GM19468 (cell line): ENCODE measurements at regions not wholly inside any gene's neighbourhood (a gene's known extent, or its start where the extent isn't known, plus 50 kb on each side); places are given as distances from the start of the nearest gene placed in this dataset.

ENCODE experiments used
- ATAC-seq: cut with Tn5 transposase; IDR thresholded peaks from one replicate; pipeline ENCODE4 v1.9.1; 2021; ENCODE audit warnings: mild to moderate bottlenecking, moderate library complexity, moderate number of reproducible peaks; ENCODE audit not compliant: unreplicated experiment; ENCODE audit errors: extremely low read depth

DNA sequence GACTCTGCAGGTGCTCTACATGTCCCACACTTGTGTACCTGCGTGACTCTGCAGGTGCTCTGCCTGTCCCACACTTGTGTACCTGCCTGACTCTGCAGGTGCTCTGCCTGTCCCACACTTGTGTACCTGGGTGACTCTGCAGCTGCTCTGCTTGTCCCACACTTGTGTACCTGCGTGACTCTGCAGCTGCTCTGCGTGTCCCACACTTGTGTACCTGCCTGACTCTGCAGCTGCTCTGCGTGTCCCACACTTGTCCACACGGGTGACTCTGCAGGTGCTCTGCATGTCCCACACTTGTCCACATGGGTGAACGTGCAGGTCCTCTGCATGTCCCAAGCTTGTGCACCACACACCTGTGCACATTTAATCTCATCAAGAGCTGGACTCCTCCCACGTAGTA lies 576.7 kb upstream of the SALL3 start:
- no peak for ATAC-seq

DNA sequence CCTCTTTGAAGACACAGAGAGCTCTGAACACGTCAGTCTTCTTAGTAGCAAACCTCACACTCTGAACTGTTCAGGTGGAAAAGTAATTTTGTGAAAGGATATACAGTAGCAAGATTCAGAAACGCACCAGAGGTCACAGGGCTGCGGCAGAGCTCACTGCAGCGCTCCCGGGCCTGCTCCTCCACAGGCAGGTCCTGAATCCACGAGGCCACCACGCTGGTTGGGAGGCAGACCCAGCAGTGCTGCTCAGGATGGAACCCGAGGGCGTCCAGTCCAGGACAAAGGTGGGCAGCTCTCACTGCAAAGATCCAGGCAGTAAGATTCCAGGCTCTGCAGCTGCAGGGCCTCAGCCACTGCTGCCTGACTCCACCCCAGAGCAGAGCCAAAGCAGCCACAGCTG lies 576.2 kb upstream of the SALL3 start:
- no peak for ATAC-seq

DNA sequence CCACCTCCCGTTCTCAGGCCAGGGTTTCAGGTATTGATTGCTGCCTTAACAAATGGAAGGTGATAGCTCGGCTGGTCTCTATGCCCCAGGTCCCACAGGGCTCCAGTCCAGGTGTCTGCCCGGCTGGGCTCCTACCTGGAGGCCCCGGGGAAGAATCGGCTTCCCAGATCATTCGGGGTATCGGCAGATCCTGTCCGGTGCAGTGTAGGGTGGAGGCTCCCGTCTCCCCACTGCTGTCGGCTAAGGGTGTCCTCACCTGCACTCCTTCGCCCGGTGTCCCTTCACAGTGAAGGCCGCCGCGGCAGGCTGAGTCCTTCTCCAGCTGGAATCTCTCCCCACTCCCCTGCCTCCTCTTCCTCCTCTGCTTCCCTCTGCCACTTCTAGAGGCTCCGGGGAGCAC lies 573.9 kb upstream of the SALL3 start:
- ATAC-seq = no peak

DNA sequence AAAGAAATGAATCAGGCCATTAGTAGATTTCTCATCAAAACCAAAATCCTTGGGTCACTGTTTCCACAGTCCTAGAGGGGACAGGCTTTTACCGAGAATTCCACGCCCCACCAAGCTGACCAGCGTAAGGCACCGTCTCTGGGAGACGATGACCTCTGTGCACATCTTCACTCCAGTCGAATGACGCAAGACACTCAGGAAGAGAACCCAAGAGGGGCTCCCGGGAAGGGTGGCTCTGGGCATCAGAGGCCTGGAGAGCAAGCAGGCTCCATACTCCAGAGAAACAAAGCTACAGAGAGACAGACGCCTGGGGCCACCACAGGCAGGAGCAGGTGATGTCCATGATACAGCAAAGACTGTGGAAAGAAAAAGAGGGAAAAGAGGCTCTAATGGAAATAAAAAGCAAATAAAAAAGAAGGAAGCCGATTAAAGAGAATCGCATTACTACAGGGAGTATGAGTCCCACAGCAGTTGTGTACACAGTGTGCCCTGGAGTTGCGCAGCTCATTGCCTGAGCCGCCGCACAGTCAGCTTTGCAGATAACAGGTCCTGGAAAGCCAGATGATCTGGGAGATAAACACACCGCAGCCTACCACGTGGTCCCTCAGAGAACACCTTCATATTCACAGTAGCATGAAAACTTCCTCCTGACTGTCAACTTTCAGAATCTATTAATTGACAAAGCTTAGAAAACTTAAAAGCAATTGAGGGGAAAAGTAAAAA lies 572.7 kb upstream of the SALL3 start:
- no peak for ATAC-seq

DNA sequence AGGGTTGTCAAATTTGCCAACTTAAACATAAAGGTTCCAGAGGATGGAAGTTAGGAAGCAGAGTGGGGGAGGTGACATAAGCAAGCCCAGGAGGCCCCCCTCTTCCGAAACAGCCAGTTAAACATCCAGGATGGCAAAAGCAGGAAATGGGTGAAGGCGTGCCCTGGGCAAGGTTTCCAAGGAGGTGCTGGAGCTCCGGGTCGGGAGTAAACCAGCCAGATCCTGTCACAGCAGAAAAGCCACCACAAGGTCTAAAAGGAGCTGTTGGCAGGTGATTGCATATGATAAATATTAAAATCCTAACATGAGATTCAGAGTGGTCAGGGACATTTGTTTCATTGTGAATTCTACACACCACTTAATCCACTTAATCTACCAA lies 572.2 kb upstream of the SALL3 start:
- ATAC-seq = no peak

DNA sequence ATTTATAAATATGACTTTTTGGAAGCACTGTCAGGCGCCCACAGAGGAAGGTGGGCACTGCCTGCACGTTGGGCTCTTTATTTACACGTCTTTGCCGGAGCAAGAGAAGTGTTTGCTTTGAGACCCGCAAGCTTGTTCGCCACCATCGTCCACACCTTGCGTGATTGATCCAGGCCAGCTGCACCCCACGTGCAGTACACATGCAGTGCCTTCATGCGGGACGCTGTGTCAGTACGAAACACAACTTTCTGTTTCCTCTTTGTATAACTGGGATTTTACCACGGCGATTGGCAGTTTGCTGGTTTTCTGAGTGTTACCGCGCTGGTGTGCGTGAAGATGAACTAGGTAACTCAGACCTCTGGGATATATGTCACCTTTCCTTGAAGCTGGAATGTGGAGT lies 571.0 kb upstream of the SALL3 start:
- no peak for ATAC-seq

DNA sequence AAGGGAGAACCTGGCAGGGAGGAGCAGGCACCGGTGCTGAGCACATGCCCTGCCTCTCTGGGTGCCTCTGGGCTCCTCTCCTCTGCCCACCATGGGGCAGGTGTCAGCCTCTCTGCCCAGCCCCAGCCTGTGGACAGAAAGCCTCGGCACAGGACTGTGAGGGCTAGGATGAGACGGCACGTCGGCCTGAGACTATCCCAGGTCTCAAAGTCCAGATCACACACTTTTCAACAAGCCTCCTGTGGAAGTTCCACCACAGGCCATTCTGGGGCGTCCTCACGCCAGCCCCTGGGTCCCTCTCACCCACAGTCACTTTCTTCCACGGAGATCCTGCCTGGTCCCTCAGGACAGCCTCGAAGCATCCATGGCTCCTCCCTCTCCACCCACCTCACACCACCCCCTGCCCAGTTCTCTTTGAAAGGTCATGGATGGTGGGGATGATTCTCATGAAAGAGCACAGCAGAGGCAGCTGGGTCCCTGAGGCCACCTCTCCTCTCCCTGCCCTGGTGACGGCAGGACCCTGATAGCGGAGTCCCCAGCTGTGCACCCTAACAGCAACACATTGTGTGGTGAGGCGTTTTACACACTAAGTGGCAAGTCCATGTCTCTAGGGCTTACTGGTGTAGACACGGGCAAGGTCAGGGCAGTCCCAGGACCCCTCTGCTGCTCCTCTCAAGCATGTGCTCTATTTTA lies 569.4 kb upstream of the SALL3 start:
- ATAC-seq = no peak

DNA sequence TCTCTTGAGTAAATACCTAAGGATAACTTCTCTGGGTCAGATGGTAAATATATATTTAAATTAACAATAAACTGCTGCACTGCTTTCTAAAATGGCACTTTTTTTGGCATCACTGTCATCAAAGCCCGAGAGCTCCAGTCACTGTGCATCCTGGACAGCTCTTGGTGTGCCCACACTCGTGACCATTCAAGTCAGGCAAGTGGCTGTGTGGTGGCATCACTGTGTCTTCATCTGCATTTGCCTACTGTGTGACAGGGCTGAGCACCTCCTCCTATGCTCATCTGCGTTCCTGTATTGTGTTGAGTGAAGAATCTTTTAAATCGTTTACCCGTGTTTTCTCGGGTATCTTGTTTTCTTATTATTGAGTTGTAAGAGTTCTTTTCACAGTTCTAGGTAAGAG lies 568.1 kb upstream of the SALL3 start:
- ATAC-seq = no peak

DNA sequence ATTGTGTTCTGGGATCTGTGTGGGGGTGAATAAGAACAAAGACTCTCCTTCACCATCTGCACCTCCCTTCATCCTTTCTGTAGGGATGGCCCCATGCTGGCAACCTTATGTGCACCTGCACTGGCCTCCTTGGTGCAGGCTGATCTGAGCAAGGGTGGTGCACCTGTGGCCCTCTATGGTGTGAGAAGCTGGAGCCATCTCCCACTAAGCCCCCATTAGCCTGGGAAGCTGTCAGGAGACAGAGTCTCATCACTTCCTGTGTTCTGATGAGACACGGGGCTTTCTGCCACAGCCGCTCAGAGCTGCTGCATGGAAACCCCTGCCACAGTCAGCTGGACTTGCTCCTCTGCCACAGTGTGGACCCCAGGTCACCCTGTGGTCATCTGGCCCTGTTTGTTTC lies 565.3 kb upstream of the SALL3 start:
- ATAC-seq = no peak

DNA sequence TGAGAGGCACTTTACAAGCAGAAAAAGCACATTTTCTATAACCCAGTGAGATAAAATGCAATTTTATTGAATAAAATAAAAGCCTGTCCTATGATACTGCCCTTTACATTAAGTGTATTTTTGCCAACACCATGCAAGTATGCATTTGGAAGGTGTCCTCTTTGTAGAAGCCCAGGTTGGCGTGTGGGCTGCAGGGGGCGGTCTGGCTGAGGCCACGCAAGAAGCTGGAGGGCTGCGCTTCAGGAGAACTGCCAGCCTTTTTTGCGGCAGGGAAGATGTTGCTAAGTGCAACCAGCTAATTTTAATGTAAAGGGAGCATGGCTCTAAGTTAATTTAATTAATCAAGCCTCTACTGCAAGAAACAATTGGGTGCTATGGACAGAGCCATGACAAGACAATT lies 562.8 kb upstream of the SALL3 start:
- no peak for ATAC-seq

DNA sequence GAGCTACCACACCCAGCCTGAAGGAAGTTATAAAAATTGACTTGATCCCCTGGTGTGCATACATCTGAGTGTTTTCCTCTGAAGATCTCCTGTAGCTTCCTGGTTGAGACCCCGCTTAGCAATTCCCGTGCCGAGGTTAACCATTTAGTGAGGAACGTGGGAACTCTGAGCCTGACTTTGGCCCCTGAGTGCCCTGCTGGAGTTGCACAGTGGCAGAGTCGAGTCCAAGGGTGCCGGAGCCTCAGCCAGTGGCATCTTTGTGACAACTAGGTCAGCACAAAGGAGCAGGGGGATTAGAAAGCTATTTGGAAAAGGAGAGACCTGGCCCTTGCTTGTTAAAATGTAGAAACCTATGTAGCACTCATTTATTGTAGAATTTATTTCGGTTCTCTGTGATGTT lies 561.2 kb upstream of the SALL3 start:
- no peak for ATAC-seq

DNA sequence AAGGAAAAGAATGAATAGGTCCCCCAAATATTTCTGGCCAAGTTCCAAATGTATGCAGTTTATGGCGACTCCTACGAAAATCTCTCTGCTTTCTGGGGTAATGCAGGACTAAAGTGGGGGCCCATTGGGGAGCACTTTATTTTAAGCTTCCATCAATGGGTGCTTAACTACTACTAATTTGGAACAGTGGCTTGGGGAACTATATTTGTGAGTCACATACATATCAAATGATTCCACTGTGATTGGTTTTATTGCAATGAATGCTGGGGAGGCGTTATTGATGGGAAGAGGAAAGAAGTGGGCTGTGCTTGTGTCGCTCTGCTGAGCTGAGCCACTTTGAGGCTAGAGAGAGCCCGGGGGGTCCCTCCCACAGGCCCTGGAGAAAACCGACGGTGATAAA lies 560.4 kb upstream of the SALL3 start:
- no peak for ATAC-seq

DNA sequence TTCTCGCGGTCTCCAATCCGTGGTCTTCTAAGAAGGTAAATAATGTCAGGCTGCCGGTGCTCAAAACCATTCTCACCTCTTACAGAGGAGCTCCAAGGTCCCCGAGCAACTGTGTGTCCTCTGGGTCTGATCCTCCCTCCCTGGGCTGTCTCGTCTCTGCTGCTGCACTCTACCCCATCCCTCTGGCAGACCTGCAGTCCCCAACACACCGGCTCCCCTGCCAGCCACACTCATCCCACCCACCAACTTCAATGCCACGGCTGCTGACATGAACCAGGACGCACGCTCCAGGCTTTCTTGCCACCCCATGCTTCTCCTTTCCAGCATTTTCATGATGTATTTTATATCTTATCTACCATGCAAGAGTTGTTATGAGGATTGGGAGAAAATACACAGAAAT lies 559.5 kb upstream of the SALL3 start:
- no peak for ATAC-seq

DNA sequence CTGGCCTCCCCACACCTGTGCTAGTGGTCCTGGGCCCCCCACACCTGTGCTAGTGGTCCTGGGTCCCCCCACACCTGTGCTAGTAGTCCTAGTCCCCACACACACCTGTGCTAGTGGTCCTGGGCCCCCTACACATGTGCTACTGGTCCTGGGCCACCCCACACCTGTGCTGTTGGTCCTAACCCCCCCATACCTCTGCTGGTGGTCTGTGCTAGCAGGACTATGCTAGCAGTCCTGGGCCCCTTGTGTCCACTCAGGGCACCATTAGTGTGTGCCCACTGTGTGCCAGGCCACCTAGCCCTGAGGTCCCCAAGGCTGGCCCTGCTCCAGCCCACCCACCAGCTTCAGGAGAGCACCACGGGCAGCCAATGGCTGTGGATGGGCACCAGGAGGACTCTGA lies 558.2 kb upstream of the SALL3 start:
- ATAC-seq = no peak

DNA sequence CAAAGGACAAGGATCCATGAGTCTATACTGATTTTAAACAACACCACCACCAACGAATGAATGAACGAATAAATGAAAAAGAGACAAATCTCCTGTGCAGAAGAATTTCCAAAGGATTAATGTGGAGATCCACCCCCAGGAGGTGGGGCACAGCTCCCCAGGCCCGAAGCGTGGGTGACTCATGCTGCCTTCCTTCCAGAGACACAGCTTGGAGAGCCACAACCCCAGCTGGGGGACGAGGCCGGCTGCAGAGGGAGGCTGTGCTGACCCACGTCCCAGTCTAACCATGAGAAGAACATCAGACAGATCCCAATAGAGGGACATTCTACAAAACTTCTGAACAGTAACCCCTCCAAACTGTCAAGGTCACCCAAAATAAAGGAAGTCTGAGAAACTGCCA lies 557.3 kb upstream of the SALL3 start:
- no peak for ATAC-seq

DNA sequence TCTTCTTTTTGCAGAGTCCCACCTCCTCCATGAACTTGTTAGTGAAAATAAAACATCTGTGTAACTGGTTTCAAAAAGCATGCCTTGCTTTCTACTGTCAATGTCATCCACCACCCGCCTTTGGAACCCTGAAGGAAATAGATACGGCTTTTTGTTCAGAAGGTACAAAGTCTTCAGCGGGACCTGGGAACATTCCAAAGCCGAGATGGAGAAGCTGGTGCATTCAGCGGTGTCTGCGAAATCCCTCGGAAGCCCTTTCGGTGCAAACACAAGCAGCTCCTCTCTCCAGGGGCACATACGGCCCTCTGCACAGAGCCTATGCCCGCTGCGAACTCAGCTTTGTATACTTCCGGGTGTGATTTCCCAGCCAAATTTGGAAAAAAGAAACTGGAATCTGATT lies 555.8 kb upstream of the SALL3 start:
- no peak for ATAC-seq

DNA sequence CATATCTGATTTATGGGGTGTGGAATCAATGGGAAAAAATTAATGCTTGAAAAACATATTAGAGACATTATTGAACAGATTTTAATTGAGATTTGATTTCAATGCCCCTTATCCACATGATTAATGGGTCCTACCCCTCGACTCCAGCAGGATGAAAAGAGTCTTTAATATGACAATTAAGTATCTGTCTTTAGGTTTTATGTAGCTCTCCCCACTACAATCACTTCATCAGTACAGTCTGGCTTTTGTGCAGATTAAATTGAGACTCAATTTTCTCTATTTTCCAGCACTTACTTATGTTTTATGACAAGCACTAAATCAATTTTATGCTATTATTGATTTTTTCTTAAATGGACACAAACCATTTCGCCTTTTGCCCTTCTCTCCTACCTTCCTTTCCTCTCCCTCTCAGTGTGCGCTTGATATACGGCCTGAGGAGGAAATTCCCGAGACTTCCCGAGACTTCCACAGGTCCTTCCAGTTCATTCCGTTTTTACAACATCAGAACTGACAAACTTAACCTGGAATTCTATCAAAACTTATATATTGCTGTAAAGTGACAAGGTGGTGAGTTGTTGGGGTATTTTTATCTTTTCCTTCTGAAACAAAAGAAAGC lies 555.1 kb upstream of the SALL3 start:
- ATAC-seq = no peak

DNA sequence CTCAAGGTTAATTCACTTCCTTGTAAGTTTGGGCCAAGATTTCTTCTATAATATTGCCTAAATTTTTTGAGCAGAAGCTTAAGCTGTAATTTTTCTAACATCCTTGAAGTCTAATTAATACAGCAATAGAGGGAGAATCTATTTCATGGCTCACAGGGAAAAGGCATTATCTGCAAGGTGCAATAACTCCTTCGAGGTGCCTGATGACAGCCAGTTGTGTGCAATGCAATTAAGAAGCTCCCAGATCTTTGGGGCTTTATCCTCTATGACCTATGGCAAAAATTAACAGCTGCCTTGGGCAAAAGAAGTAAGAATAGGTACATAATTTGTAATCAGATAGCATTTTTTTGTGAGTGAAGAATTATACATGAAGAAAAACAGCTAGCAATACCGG lies 554.6 kb upstream of the SALL3 start:
- ATAC-seq = no peak

DNA sequence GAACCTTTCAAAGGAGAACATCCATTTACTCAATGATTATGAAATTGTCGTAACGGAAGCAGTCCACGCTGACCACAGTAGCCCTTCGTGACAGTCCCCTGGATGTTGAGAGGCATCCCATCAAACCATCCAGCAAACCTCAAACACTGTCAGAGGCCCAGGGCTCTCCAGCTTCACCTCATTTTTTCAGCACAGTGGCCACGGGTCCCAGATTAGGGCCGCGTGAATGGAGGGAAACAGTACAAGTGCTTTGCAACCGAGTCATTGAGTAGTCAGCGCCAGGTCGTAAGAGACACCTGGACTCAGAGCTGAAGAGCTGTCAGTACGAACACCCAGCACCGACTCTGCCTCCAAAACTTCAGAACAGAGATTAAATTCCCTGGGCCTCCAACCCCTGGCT lies 552.5 kb upstream of the SALL3 start:
- ATAC-seq = no peak

DNA sequence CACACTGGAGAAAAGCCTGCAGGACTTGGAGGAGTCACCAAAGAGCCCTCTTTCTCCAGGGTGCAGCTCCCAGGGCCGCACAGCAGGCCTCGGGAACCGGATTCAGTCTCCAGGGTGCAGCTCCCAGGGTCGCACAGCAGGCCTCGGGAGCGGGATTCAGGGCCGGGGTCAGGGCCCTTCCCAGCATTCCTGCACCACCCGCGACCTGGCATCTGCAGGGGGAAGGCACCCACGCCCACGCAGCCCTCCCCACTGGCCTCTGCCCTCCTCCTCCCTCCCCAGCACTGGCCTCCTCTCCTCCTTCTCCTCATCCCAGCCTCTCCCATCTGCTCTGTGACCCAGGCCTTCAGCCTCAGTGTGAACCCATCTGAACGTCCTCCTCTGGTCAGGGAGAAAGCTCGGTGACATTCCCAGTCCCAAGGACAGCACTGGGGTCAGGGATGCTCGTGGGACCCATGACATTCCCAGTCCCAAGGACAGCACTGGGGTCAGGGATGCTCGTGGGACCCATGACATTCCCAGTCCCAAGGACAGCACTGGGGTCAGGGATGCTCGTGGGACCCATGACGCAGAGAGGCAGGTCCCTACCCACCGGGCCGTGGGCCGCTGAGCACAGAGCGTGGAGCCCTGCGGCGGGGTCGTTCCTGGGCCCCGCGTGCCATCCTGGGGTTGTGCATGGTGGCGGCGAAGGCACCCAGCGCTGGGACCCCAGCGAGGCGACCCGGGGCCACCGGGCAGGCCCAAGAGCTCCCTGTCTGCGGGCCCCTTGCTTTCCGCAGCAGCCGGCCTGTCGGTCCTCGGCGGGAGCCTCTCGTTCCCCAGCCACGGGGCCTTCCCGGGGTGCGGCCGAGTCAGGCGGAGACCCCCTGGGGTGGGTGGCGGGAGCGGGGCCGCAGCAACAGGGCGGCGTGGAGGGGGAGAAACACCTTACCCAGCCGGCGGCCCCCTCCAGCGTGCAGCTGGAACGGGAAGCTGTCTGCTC lies 550.2 kb upstream of the SALL3 start:
- no peak for ATAC-seq
